H1 (cell line): ENCODE measurements at regions not wholly inside any gene's neighbourhood (a gene's known extent, or its start where the extent isn't known, plus 50 kb on each side); places are given as distances from the start of the nearest gene placed in this dataset.

Source experiments
- CTCF ChIA-PET: fragments of 300-600 bp; sonication (Branson Sonifier 250); formaldehyde crosslinking; loops from one replicate; lab custom pipeline; 2021; ENCODE audit not compliant: partially characterized antibody; lab: Charles Lee
- POLR2A ChIA-PET: fragments of 300-600 bp; sonication (Branson Sonifier 250); formaldehyde crosslinking; loops from one replicate; lab custom pipeline; 2021; ENCODE audit warnings: inconsistent platforms; ENCODE audit not compliant: partially characterized antibody; lab: Charles Lee
- DNase-seq, 2 experiments: peaks; one replicate each; pipeline versions ENCODE4 v3.0.0 to v3.0.0-alpha.2; 2010 to 2022; ENCODE audit warnings: low spot score in 2 of 2, low read depth in 1 of 2, mixed read lengths in 1 of 2
- FAIRE-seq: peaks from 2 replicates; lab custom pipeline; 2011; peaks lifted over from hg19 to GRCh38; lab: Jason Lieb, UNC
- H2AFZ ChIP-seq: 2 replicates; pipeline ENCODE4 v1.8.1; 2012; ENCODE audit warnings: low read length, inconsistent platforms
- H2AK5ac ChIP-seq: 2 replicates; pipeline ENCODE4 v1.6.1; 2013; ENCODE audit warnings: low read depth, low read length
- H2BK120ac ChIP-seq: replicated peaks from 2 replicates; pipeline ENCODE3; 2013; ENCODE audit warnings: low read depth, low read length, inconsistent platforms
- H2BK12ac ChIP-seq: 2 replicates; pipeline ENCODE4 v1.6.1; 2013; ENCODE audit warnings: low read depth, low read length
- H2BK15ac ChIP-seq: 2 replicates; pipeline ENCODE4 v1.6.1; 2013; ENCODE audit warnings: low read length
- H2BK20ac ChIP-seq: 2 replicates; pipeline ENCODE4 v1.6.1; 2013; ENCODE audit warnings: low read length
- H2BK5ac ChIP-seq: 2 replicates; pipeline ENCODE4 v1.6.1; 2013; ENCODE audit warnings: low read depth, low read length
- H3K14ac ChIP-seq: 2 replicates; pipeline ENCODE4 v1.6.1; 2013; ENCODE audit warnings: inconsistent platforms; ENCODE audit not compliant: insufficient read length
- H3K18ac ChIP-seq: 2 replicates; pipeline ENCODE4 v1.6.1; 2013; ENCODE audit warnings: low read length; ENCODE audit errors: extremely low read depth
- H3K23ac ChIP-seq: 2 replicates; pipeline ENCODE4 v1.6.1; 2013; ENCODE audit warnings: inconsistent platforms; ENCODE audit not compliant: insufficient read length
- H3K23me2 ChIP-seq: 2 replicates; pipeline ENCODE4 v1.6.1; 2013; ENCODE audit warnings: low read depth, low read length
- H3K27ac ChIP-seq: 2 replicates; pipeline ENCODE4 v1.6.1; 2011; ENCODE audit warnings: low read depth, low read length, inconsistent platforms
- H3K27me3 ChIP-seq, 4 experiments: replicated peaks in 1 of 4; 1 replicate in 1 of 4; 2 replicates in 3 of 4; pipeline versions ENCODE4 v1.6.1 to v1.8.1; 2011 to 2013; ENCODE audit warnings: low read length in 3 of 4, mild to moderate bottlenecking in 3 of 4, inconsistent platforms in 2 of 4, mixed read lengths in 2 of 4, moderate library complexity in 1 of 4; ENCODE audit not compliant: control insufficient read depth in 3 of 4, insufficient read depth in 3 of 4; ENCODE audit errors: extremely low read depth in 1 of 4
- H3K36me3 ChIP-seq, 4 experiments: 2 replicates each; pipeline versions ENCODE4 v1.6.1 to v1.8.1; 2011 to 2013; ENCODE audit warnings: mild to moderate bottlenecking in 4 of 4, low read length in 3 of 4, moderate library complexity in 2 of 4, control low read depth in 1 of 4, inconsistent platforms in 1 of 4; ENCODE audit not compliant: insufficient read depth in 4 of 4, control insufficient read depth in 2 of 4
- H3K4ac ChIP-seq: replicated peaks from 2 replicates; pipeline ENCODE3; 2013; ENCODE audit warnings: low read length, low read depth, mixed read lengths, inconsistent platforms; ENCODE audit not compliant: insufficient read length
- H3K4me1 ChIP-seq, 4 experiments: replicated peaks in 1 of 4; 1 replicate in 1 of 4; 2 replicates in 3 of 4; pipeline versions ENCODE4 v1.6.1 to v1.8.1; 2011 to 2013; ENCODE audit warnings: low read length in 3 of 4, inconsistent platforms in 2 of 4, mixed read lengths in 1 of 4; ENCODE audit not compliant: insufficient read depth in 4 of 4, control insufficient read depth in 3 of 4
- H3K4me2 ChIP-seq, 2 experiments: 2 replicates each; pipeline versions ENCODE4 v1.6.1 to v1.8.1; 2011 to 2013; ENCODE audit warnings: low read depth in 2 of 2, low read length in 2 of 2, control low read depth in 1 of 2, inconsistent platforms in 1 of 2, mild to moderate bottlenecking in 1 of 2; ENCODE audit not compliant: insufficient read depth in 1 of 2
- H3K4me3 ChIP-seq, 4 experiments: fragments of 200-600, 300-600 bp in 1 of 4; sonication (generic), shearing (Covaris generic), sonication (Bioruptor Twin) in 1 of 4; 2 replicates each; pipeline versions ENCODE4 v1.5.1 to v1.8.1; 2011 to 2016; ENCODE audit warnings: low read length in 4 of 4, low read depth in 3 of 4, control low read depth in 2 of 4, inconsistent platforms in 2 of 4, mild to moderate bottlenecking in 2 of 4, mixed read lengths in 1 of 4, moderate library complexity in 1 of 4; ENCODE audit not compliant: insufficient read depth in 2 of 4; ENCODE audit errors: extremely low read depth in 1 of 4
- H3K56ac ChIP-seq: replicated peaks from 2 replicates; pipeline ENCODE3; 2013; ENCODE audit warnings: low read depth, mild to moderate bottlenecking, mixed read lengths, low read length, inconsistent platforms; ENCODE audit not compliant: insufficient read length
- H3K79me1 ChIP-seq: 2 replicates; pipeline ENCODE4 v1.6.1; 2013; ENCODE audit warnings: low read depth, low read length, control low read depth
- H3K79me2 ChIP-seq, 2 experiments: 2 replicates each; pipeline versions ENCODE4 v1.6.1 to v1.8.1; 2012 to 2013; ENCODE audit warnings: low read length in 2 of 2, mild to moderate bottlenecking in 2 of 2, inconsistent platforms in 1 of 2; ENCODE audit not compliant: insufficient read depth in 2 of 2, control insufficient read depth in 1 of 2
- H3K9ac ChIP-seq, 4 experiments: replicated peaks in 1 of 4; 1 replicate in 1 of 4; 2 replicates in 3 of 4; pipeline versions ENCODE4 v1.6.1 to v1.8.1; 2011 to 2013; ENCODE audit warnings: low read depth in 3 of 4, low read length in 3 of 4, control low read depth in 2 of 4, mild to moderate bottlenecking in 2 of 4, moderate library complexity in 2 of 4, inconsistent platforms in 1 of 4; ENCODE audit errors: extremely low read depth in 1 of 4
- H3K9me3 ChIP-seq, 2 experiments: 2 replicates each; pipeline versions ENCODE4 v1.6.1 to v1.8.1; 2012 to 2013; ENCODE audit warnings: mild to moderate bottlenecking in 2 of 2, moderate library complexity in 2 of 2, control low read depth in 1 of 2, inconsistent platforms in 1 of 2, low read depth in 1 of 2, low read length in 1 of 2, mixed read lengths in 1 of 2; ENCODE audit not compliant: insufficient read depth in 2 of 2
- H4K20me1 ChIP-seq, 2 experiments: replicated peaks in 1 of 2; 2 replicates each; pipeline versions ENCODE3 to v1.8.1; 2011 to 2013; ENCODE audit warnings: inconsistent platforms in 2 of 2, low read length in 2 of 2, mild to moderate bottlenecking in 1 of 2; ENCODE audit not compliant: insufficient read depth in 2 of 2, control insufficient read depth in 1 of 2
- H4K5ac ChIP-seq: 2 replicates; pipeline ENCODE4 v1.6.1; 2013; ENCODE audit warnings: low read length, low read depth, mixed read lengths, inconsistent platforms; ENCODE audit not compliant: insufficient read length
- H4K8ac ChIP-seq: 2 replicates; pipeline ENCODE4 v1.8.0; 2013; ENCODE audit warnings: mild to moderate bottlenecking, moderate library complexity, low read length, inconsistent platforms; ENCODE audit not compliant: insufficient read depth; ENCODE audit errors: extremely low read depth
- H4K91ac ChIP-seq: replicated peaks from 2 replicates; pipeline ENCODE3; 2013; ENCODE audit warnings: low read length, mixed read lengths, inconsistent platforms; ENCODE audit not compliant: insufficient read length
- ASH2L ChIP-seq: fragments of 200-600, 300-600 bp; sonication (generic); IDR thresholded peaks from one replicate; pipeline ENCODE4 v1.7.1; 2017; ENCODE audit warnings: low read length
- BCL11A ChIP-seq, 2 experiments: IDR thresholded peaks; one replicate each; pipeline ENCODE4 v1.6.1; 2011; ENCODE audit warnings: low read depth in 2 of 2, low read length in 2 of 2, mild to moderate bottlenecking in 2 of 2
- BRCA1 ChIP-seq: IDR thresholded peaks from 2 replicates; pipeline ENCODE4 v1.6.1; 2012; ENCODE audit warnings: low read depth, low read length, improper control_type of control experiment
- CEBPB ChIP-seq: IDR thresholded peaks from 2 replicates; pipeline ENCODE4 v1.6.1; 2012; ENCODE audit warnings: low read depth, low read length
- CHD1 ChIP-seq: IDR thresholded peaks from 2 replicates; pipeline ENCODE4 v1.6.1; 2012; ENCODE audit warnings: low read depth, low read length, improper control_type of control experiment
- FOSL1 ChIP-seq: IDR thresholded peaks from 2 replicates; pipeline ENCODE4 v1.6.1; 2011; ENCODE audit warnings: mild to moderate bottlenecking, low read depth, low read length, moderate library complexity; ENCODE audit not compliant: insufficient read depth
- HDAC2 ChIP-seq, 2 experiments: fragments of 300-600 bp in 1 of 2; sonication (generic) in 1 of 2; IDR thresholded peaks; 2 replicates each; pipeline ENCODE4 v1.6.1; 2011 to 2012; ENCODE audit warnings: low read depth in 2 of 2, low read length in 2 of 2, mild to moderate bottlenecking in 2 of 2, moderate library complexity in 2 of 2, borderline replicate concordance in 1 of 2, inconsistent platforms in 1 of 2
- JUND ChIP-seq: IDR thresholded peaks from 2 replicates; pipeline ENCODE4 v1.6.1; 2011; ENCODE audit warnings: mild to moderate bottlenecking, improper control_type of control experiment, low read length
- PHF8 ChIP-seq: fragments of 200-600 bp; sonication (generic); conservative IDR thresholded peaks from 2 replicates; pipeline ENCODE4 v1.7.1; 2012; ENCODE audit warnings: low read depth, mild to moderate bottlenecking, inconsistent platforms, low read length, moderate library complexity
- SAP30 ChIP-seq: fragments of 300-600 bp; sonication (generic); IDR thresholded peaks from 2 replicates; pipeline ENCODE4 v1.7.1; 2012; ENCODE audit warnings: low read length, moderate library complexity, mild to moderate bottlenecking, inconsistent platforms; ENCODE audit not compliant: insufficient read depth, insufficient replicate concordance
- SIN3A ChIP-seq, 2 experiments: IDR thresholded peaks in 1 of 2; conservative IDR thresholded peaks in 1 of 2; 2 replicates each; pipeline ENCODE4 v1.6.1; 2011 to 2012; ENCODE audit warnings: low read length in 2 of 2, improper control_type of control experiment in 1 of 2, low read depth in 1 of 2, mild to moderate bottlenecking in 1 of 2
- TCF12 ChIP-seq: IDR thresholded peaks from 2 replicates; pipeline ENCODE4 v1.6.1; 2011; ENCODE audit warnings: low read depth, mild to moderate bottlenecking, low read length
- TEAD4 ChIP-seq: IDR thresholded peaks from 2 replicates; pipeline ENCODE4 v1.6.1; 2012; ENCODE audit warnings: low read depth, low read length, inconsistent platforms, mixed read lengths
- ZNF274 ChIP-seq: IDR thresholded peaks from 2 replicates; pipeline ENCODE4 v1.7.0; 2012; ENCODE audit warnings: low read length, borderline replicate concordance; ENCODE audit errors: extremely low read depth
- WGBS, 2 experiments: shearing (Covaris generic) in 1 of 2; methylation state at CpG; one replicate each; pipeline versions ENCODE4 v1.1.6 to v1.1.7; 2013 to 2015; ENCODE audit warnings: low lambda C conversion rate in 2 of 2, mixed read lengths in 2 of 2, inconsistent platforms in 1 of 2, low coverage in 1 of 2, missing lambda C conversion rate in 1 of 2; ENCODE audit not compliant: insufficient replicate concordance in 2 of 2, insufficient coverage in 1 of 2, insufficient read length in 1 of 2; ENCODE audit errors: extremely low coverage in 1 of 2, missing lambda C conversion rate in 1 of 2; 5-methylcytosine and 5-hydroxymethylcytosine counted together
- TF ChIP-seq, protein P1 (sequence below): IDR thresholded peaks from 2 replicates; pipeline ENCODE4 v1.6.1; 2011; ENCODE audit warnings: low read depth, mild to moderate bottlenecking, low read length; ENCODE audit not compliant: insufficient read depth

DNA sequence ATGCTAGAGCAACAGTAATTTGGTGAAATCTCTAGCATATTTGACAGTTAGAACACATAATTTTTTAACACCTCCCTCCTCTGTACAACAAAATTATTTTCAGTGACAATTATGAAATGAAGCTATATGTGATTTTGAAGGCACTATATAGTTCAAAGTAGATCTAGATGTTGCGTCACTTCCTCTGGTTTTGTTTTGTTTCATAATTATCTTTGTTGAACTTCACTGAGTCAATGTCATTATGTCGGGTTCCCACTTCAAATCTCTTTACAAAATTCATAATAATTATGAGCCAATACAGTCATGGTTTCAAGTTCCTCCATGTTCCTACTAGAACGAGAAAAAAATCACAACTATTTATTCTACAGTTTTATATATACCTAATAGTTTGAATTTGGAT, 254.8 kb upstream of the PLXNA2 start:
- H2BK15ac ChIP-seq, result no peak overlapping the region
- H3K9me3 ChIP-seq, result no peaks in the 10 kb centered on the region
- H4K5ac ChIP-seq, result no peak overlapping the region
- H3K36me3 ChIP-seq, result no peaks in the 10 kb centered on the region
- H2BK5ac ChIP-seq, result no peak overlapping the region
- H3K27me3 ChIP-seq, result no peaks in the 10 kb centered on the region
- H2BK12ac ChIP-seq, result no peak overlapping the region
- H3K79me1 ChIP-seq, result no peaks in the 10 kb centered on the region
- H3K9ac ChIP-seq, result no peak overlapping the region
- 84% methylated on average over 3 of the region's 3 CpGs; no CpG with 5 or more reads in 1 of the 2 experiments for WGBS, 2 experiments
- H3K4ac ChIP-seq, result no peak overlapping the region
- H3K14ac ChIP-seq, result no peak overlapping the region
- no peak overlapping the region for H2AFZ ChIP-seq
- no peak overlapping the region for H3K18ac ChIP-seq
- H4K20me1 ChIP-seq, result no peaks in the 10 kb centered on the region
- no peak overlapping the region for H2BK120ac ChIP-seq
- CTCF ChIA-PET, result interaction anchor here (6.3 kb wide), 1 partner anchor 22 kb away, joined by 22 read pairs; no protein-coding TSS in a partner anchor
- no peak overlapping the region for H4K91ac ChIP-seq
- H2AK5ac ChIP-seq, result no peak overlapping the region
- H3K4me2 ChIP-seq, result no peak overlapping the region
- POLR2A ChIA-PET, result no interaction called here
- FAIRE-seq (no peak), DNase-seq (no peak)
- no peak overlapping the region for H3K23ac ChIP-seq
- H3K23me2 ChIP-seq, result no peaks in the 10 kb centered on the region
- H3K27ac ChIP-seq, result no peak overlapping the region
- H2BK20ac ChIP-seq, result no peak overlapping the region
- H3K56ac ChIP-seq, result no peak overlapping the region
- no peaks in the 10 kb centered on the region for H3K79me2 ChIP-seq
- no peaks in the 10 kb centered on the region for H3K4me1 ChIP-seq
- no peak overlapping the region for H4K8ac ChIP-seq
- no peak overlapping the region for H3K4me3 ChIP-seq
- TF ChIP-seq FOSL1, result no peak
- TF ChIP-seq HDAC2 (IDR thresholded peaks at IDR 0.05; ENCODE audit: borderline replicate concordance in 1 of 2, low read depth in 2 of 2, low read length in 2 of 2), result no peak
- TF ChIP-seq BRCA1, result no peak
- no peak for TF ChIP-seq CHD1
- TF ChIP-seq SIN3A (conservative IDR thresholded peaks at IDR 0.05 in 1 of 2, IDR thresholded peaks at IDR 0.05 in 1 of 2; ENCODE audit: low read depth in 1 of 2, low read length in 2 of 2), result no peak
- no peak for TF ChIP-seq TEAD4
- TF ChIP-seq PHF8, result no peak
- TF ChIP-seq SAP30, result no peak
- TF ChIP-seq TCF12, result no peak
- TF ChIP-seq BCL11A (IDR thresholded peaks at IDR 0.05; ENCODE audit: low read depth in 2 of 2, low read length in 2 of 2), result no peak
- no peak for TF ChIP-seq JUND
- TF ChIP-seq, protein P1, sequence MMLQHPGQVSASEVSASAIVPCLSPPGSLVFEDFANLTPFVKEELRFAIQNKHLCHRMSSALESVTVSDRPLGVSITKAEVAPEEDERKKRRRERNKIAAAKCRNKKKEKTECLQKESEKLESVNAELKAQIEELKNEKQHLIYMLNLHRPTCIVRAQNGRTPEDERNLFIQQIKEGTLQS, result no peak
- TF ChIP-seq CEBPB, result no peak; the same call in 1 of the 2 replicates
- no peak for TF ChIP-seq ZNF274
- no peak for TF ChIP-seq ASH2L
